ENCODE measurements at regions not wholly inside any gene's neighbourhood (a gene's known extent, or its start where the extent isn't known, plus 50 kb on each side); places are given as distances from the start of the nearest gene placed in this dataset.

GRCh38 chrX:9087271-9088040, 53.5 kb upstream of the FAM9B start:
- no peak for DNase-seq

- DNase-seq: no peak
These were observed 55.0 kb upstream of the FAM9B start for GRCh38 chrX:9088896-9089295.

- DNase-seq: no peak
These were observed 56.8 kb upstream of the FAM9B start for GRCh38 chrX:9090766-9091165.

- DNase-seq: no peak
These were observed 57.3 kb upstream of the FAM9B start for GRCh38 chrX:9091258-9091657.

GRCh38 chrX:9102956-9103355, 69.0 kb upstream of the FAM9B start:
- DNase-seq: no peak

GRCh38 chrX:9108054-9108453, 74.1 kb upstream of the FAM9B start:
- DNase-seq: no peak

GRCh38 chrX:9110808-9111207, 76.9 kb upstream of the FAM9B start:
- DNase-seq: peak; percentile 27

- no peak for DNase-seq
These were observed 80.3 kb upstream of the FAM9B start for GRCh38 chrX:9114245-9114644.

- no peak for DNase-seq
These were observed 83.9 kb upstream of the FAM9B start for GRCh38 chrX:9117851-9118250.

- no peak for DNase-seq
These were observed 88.8 kb upstream of the FAM9B start for GRCh38 chrX:9122519-9123245.

- DNase-seq: no peak
These were observed 94.1 kb upstream of the FAM9B start for GRCh38 chrX:9127986-9128385.

- no peak for DNase-seq
These were observed 96.1 kb upstream of the FAM9B start for GRCh38 chrX:9130031-9130430.

GRCh38 chrX:9131066-9131465, 97.1 kb upstream of the FAM9B start:
- no peak for DNase-seq

GRCh38 chrX:9132036-9132638, 98.2 kb upstream of the FAM9B start:
- no peak for DNase-seq

- DNase-seq: no peak
These were observed 99.5 kb upstream of the FAM9B start for GRCh38 chrX:9133426-9133825.

- no peak for DNase-seq
These were observed 100.4 kb upstream of the FAM9B start for GRCh38 chrX:9134366-9134765.

GRCh38 chrX:9135901-9136510, 102.1 kb upstream of the FAM9B start:
- no peak for DNase-seq

GRCh38 chrX:9137152-9137551, 103.2 kb upstream of the FAM9B start:
- DNase-seq: no peak

- no peak for DNase-seq
These were observed 107.6 kb upstream of the FAM9B start for GRCh38 chrX:9141496-9141895.

GRCh38 chrX:9144701-9145241, 110.8 kb upstream of the FAM9B start:
- no peak for DNase-seq

- DNase-seq: no peak
These were observed 112.7 kb upstream of the FAM9B start for GRCh38 chrX:9146657-9147056.

- DNase-seq: no peak
These were observed 113.2 kb upstream of the FAM9B start for GRCh38 chrX:9147086-9147485.

- DNase-seq: no peak
These were observed 113.8 kb upstream of the FAM9B start for GRCh38 chrX:9147726-9148125.
